Psoas muscle (tissue), 7 donors: ENCODE measurements at regions not wholly inside any gene's neighbourhood (a gene's known extent, or its start where the extent isn't known, plus 50 kb on each side); places are given as distances from the start of the nearest gene placed in this dataset.
A peak's percentile ranks its signal among the peaks of the same experiment; 100 is the strongest.

Source experiments
- ATAC-seq, 4 donors: fragments of 200-7000 bp; cut with Tn5 transposase; one replicate each; pipeline ENCODE4 v1.9.1; 2020; ENCODE audit warnings: moderate library complexity in 3 of 4, mild to moderate bottlenecking in 2 of 4
- DNase-seq, 2 donors: peaks; one replicate each; pipeline ENCODE4 v3.0.0-alpha.2; 2020
- H3K27ac ChIP-seq: fragments of 200-600 bp; one replicate; pipeline ENCODE4 v1.8.0; 2022
- H3K27me3 ChIP-seq, 3 donors: fragments of 200-600 bp in 1 of 3; one replicate each; pipeline versions ENCODE4 v1.6.1 to v1.8.0; 2013 to 2022; ENCODE audit warnings: low read length in 2 of 3, mild to moderate bottlenecking in 2 of 3, moderate library complexity in 1 of 3; ENCODE audit not compliant: insufficient read depth in 3 of 3
- H3K36me3 ChIP-seq, 2 donors: fragments of 200-600 bp in 1 of 2; one replicate each; pipeline versions ENCODE4 v1.6.1 to v1.8.0; 2013 to 2022; ENCODE audit warnings: low read depth in 1 of 2, mild to moderate bottlenecking in 1 of 2, moderate library complexity in 1 of 2; ENCODE audit not compliant: insufficient read depth in 1 of 2
- H3K4me1 ChIP-seq: fragments of 200-600 bp; one replicate; pipeline ENCODE4 v1.8.0; 2022
- H3K4me3 ChIP-seq: fragments of 200-600 bp; one replicate; pipeline ENCODE4 v1.8.0; 2022; ENCODE audit warnings: mild to moderate bottlenecking
- H3K9me3 ChIP-seq: fragments of 200-600 bp; one replicate; pipeline ENCODE4 v1.8.0; 2022
- WGBS, 3 donors: extraction: QIAGEN DNeasy Blood & Tissue Kit; methylation state at CpG; one replicate each; pipeline versions ENCODE4 v1.1.6 to v1.1.7; 2013; 5-methylcytosine and 5-hydroxymethylcytosine counted together
- intact Hi-C, 2 donors: fragments of 100-400 bp; cut with DNase I; formaldehyde crosslinking; loops; one replicate each; pipeline versions ENCODE4 v1.11.0 to v1.14.2; 2022
- TF ChIP-seq, protein P1 (sequence below): fragments of 200-600 bp; IDR thresholded peaks from one replicate; pipeline ENCODE4 v1.8.0; 2022; ENCODE audit warnings: antibody characterized with exemption
- donor health status: healthy with polysubstance abuse.
- donor health status: DM: no; HTN: no; CAD: no; lungs with moderate emphysema.
- donor health status: Bipolar disorder and iron deficiency.
- donor health status: healthy.
- donor health status: DM: yes; HTN: yes; CAD: no.
- donor health status: DM: no; HTN: no; CAD: no.
- donor health status: DM: yes; HTN: yes; CAD: no.

DNA sequence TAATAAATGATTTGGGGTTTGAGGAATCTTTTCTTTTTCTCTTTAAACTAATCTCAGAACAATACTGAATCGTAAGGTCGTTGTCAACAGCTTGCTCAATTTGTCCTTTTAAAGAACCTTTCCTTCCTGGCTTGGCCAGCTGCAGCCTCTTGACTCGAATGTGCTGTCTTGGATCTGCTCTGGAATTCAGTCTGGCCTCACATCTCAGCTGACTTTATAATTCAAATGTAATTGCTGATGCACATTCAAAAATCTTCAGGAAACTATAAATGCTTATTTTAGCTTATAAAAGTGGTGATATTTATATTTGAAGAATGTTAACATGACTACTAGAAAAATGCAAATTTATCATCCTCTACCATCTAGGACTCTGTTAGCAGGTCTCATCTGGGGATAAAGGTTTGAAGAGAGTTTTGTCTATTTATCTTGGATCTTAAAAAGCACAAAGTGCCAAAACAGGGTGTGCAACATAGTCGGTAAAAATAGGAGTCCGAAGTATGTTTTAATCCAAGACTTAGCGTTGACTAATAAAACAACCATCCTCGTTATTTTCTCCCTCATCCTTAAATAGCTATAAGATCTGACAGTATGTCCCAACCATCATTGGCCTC is 1035.2 kb downstream of the MCTP2 start:
- H3K36me3 ChIP-seq: no peaks in the 10 kb centered on the region
- H3K4me3 ChIP-seq: no peak overlapping the region
- H3K4me1 ChIP-seq: no peaks in the 10 kb centered on the region
- ATAC-seq: no peak
- no peak for DNase-seq
- intact Hi-C loops: loop anchor here in 1 of 2 donors (10.0 kb wide), 1 partner anchor 1968 kb away; no protein-coding TSS in a partner anchor
- TF ChIP-seq, protein P1, sequence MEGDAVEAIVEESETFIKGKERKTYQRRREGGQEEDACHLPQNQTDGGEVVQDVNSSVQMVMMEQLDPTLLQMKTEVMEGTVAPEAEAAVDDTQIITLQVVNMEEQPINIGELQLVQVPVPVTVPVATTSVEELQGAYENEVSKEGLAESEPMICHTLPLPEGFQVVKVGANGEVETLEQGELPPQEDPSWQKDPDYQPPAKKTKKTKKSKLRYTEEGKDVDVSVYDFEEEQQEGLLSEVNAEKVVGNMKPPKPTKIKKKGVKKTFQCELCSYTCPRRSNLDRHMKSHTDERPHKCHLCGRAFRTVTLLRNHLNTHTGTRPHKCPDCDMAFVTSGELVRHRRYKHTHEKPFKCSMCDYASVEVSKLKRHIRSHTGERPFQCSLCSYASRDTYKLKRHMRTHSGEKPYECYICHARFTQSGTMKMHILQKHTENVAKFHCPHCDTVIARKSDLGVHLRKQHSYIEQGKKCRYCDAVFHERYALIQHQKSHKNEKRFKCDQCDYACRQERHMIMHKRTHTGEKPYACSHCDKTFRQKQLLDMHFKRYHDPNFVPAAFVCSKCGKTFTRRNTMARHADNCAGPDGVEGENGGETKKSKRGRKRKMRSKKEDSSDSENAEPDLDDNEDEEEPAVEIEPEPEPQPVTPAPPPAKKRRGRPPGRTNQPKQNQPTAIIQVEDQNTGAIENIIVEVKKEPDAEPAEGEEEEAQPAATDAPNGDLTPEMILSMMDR: no peak
- 47 to 51% (median 49%) methylated on average over 7 of the region's 7 CpGs for WGBS, 3 donors
- H3K27me3 ChIP-seq: peaks cover 0 to 6% (median 0%) of the 10 kb centered on the region in 3 donors
- no peaks in the 10 kb centered on the region for H3K9me3 ChIP-seq
- H3K27ac ChIP-seq: peak overlapping the region; percentile 55

DNA sequence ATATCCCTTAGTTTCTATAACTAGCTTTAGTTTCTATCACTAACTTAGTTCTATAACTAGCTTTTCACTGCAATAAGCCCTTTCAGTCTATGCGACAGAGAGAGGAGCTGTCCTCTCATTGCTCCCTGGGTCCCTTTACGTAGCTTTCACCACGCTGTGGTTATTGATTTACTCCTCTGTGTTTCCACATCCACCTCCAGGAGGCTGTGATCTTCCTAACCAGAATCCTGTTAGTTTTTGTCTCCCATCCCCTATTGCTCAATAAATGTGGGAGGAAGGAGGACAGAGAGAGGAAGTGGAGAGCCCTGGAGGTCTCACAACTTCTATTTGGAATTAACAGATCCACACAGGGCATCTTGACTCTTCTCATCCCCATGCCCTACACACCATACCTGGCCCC is 1036.1 kb downstream of the MCTP2 start:
- TF ChIP-seq, protein P1: no peak
- Histone ChIP-seq H3K27ac (peak overlapping the region; percentile 55), H3K4me1 (no peaks in the 10 kb centered on the region), H3K36me3 (no peaks in the 10 kb centered on the region), H3K4me3 (no peak overlapping the region), H3K9me3 (no peaks in the 10 kb centered on the region), H3K27me3 (peaks cover 0 to 6% (median 0%) of the 10 kb centered on the region in 3 donors)
- no peak for ATAC-seq
- intact Hi-C loops: loop anchor here in 1 of 2 donors (10.0 kb wide), 1 partner anchor 1967 kb away; no protein-coding TSS in a partner anchor
- WGBS, 3 donors: 80 to 89% (median 84%) methylated on average over 3 of the region's 3 CpGs
- DNase-seq: no peak

DNA sequence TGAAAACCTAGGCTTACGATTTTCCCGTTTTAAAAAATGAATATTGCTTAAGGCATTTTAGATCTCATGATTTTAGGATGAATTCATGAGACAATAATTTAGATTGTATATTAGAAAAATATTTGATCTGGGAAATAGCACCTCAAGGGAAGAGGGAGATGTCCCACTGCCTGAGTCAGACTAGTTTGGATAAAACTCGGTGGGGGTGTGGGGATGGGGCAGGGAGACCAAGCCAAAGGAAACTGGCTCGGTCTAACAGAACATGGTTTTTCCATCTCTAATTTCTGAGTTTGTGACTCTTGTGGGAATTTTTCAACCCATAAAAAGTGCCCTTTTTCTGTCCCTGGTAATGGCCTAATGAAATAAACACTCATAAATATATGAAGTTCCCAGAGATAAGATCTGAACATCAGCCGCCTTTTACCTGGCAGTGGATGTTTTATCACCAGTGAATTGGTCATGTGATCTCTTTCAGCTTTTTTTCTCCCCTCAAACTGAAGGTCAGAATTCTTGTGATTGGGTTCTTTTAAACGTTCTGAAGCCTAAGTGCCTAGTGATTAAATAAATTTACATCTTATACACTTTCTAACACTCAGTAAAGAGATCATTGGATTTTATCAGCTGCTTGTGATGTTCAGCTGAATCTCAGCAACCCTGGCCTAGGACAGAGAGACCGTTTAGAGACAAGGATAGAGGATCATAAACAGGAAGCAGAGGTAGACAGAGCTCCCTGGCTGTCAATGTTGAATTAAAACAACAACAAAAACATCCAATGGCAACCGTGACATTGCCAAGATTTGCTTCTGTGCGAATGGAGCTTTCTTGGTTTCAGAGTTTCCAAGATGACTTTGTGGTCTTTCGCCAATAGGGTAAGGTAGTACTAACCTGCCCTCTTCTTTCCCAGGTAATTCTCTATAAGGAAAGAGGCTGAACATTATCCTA is 1038.2 kb downstream of the MCTP2 start:
- 61 to 67% (median 63%) methylated on average over 10 of the region's 10 CpGs for WGBS, 3 donors
- ATAC-seq: no peak
- Histone ChIP-seq H3K27me3 (peaks cover 0 to 6% (median 0%) of the 10 kb centered on the region in 3 donors), H3K4me3 (no peak overlapping the region), H3K27ac (peak overlapping the region; percentile 27), H3K9me3 (no peaks in the 10 kb centered on the region), H3K4me1 (no peaks in the 10 kb centered on the region), H3K36me3 (no peaks in the 10 kb centered on the region)
- TF ChIP-seq, protein P1: no peak
- DNase-seq: no peak
- intact Hi-C loops: loop anchor here in 1 of 2 donors (10.0 kb wide), 1 partner anchor 1965 kb away; no protein-coding TSS in a partner anchor

DNA sequence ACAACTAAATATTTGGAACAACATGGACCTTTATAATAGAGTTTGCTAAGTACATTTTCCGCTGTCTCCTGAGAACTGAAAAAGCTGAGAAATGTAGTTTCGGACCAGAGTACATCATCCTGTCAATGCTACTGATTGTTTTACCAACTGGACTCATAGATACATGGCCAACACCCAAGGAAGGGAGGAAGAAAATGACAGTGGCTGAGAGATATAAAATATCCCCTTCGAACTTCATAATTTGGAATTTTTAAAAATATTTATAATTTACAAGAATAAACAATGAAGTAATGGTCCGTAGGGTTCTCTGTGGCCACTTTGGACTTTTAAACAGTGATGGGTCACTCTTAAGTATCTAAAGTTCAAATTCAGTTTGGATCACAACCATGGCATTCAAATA is 1042.7 kb downstream of the MCTP2 start:
- ATAC-seq (no peak), DNase-seq (no peak)
- Histone ChIP-seq H3K9me3 (no peaks in the 10 kb centered on the region), H3K36me3 (no peaks in the 10 kb centered on the region), H3K4me3 (no peak overlapping the region), H3K4me1 (no peaks in the 10 kb centered on the region), H3K27ac (no peak overlapping the region), H3K27me3 (no peaks in the 10 kb centered on the region)
- intact Hi-C loops: no loop called here
- WGBS, 3 donors: 73 to 78% (median 74%) methylated on average over 4 of the region's 4 CpGs
- TF ChIP-seq, protein P1: no peak
